A549 (cell line): ENCODE measurements at regions not wholly inside any gene's neighbourhood (a gene's known extent, or its start where the extent isn't known, plus 50 kb on each side); places are given as distances from the start of the nearest gene placed in this dataset.

Experiments
- ATAC-seq, 2 experiments: fragments of 200-7000 bp in 1 of 2; fragments of >200 bp in 1 of 2; cut with Nextera tagmentation in 1 of 2; cut with Tn5 transposase in 1 of 2; 3 replicates each; pipeline versions ENCODE4 v1.8.0 to v1.9.1; 2018 to 2020; ENCODE audit warnings: mild to moderate bottlenecking in 1 of 2, moderate library complexity in 1 of 2
- CTCF ChIA-PET: fragments of 300-600 bp; sonication (Branson Sonifier 250); formaldehyde crosslinking; extraction: SDS; loops from one replicate; lab custom pipeline; 2021; ENCODE audit warnings: antibody characterized with exemption, inconsistent platforms; lab: Yijun Ruan, JAX
- POLR2A ChIA-PET: fragments of 350-600 bp; formaldehyde crosslinking; extraction: SDS; loops from one replicate; lab custom pipeline; 2021; ENCODE audit warnings: antibody characterized with exemption, inconsistent platforms; lab: Yijun Ruan, JAX
- DNase-seq, 2 experiments: peaks; one replicate each; pipeline versions ENCODE4 v3.0.0 to v3.0.0-alpha.2; 2011 to 2016; ENCODE audit warnings: low read depth in 1 of 2, low spot score in 1 of 2
- FAIRE-seq: peaks from 2 replicates; lab custom pipeline; 2011; peaks lifted over from hg19 to GRCh38; lab: Jason Lieb, UNC
- H3K27ac ChIP-seq, 2 experiments: fragments of >200 bp; sonication (Bioruptor Twin); formaldehyde crosslinking; 3 replicates each; pipeline ENCODE4 v1.5.1; 2016 to 2017
- H3K4me1 ChIP-seq: fragments of >200 bp; sonication (Bioruptor Twin); formaldehyde crosslinking; 3 replicates; pipeline ENCODE4 v1.6.1; 2016
- H3K4me2 ChIP-seq: fragments of >200 bp; sonication (Bioruptor Twin); formaldehyde crosslinking; 3 replicates; pipeline ENCODE4 v1.6.1; 2016
- H3K4me3 ChIP-seq: fragments of >200 bp; sonication (Bioruptor Twin); formaldehyde crosslinking; 3 replicates; pipeline ENCODE4 v1.5.1; 2016
- H3K9me3 ChIP-seq: fragments of >200 bp; sonication (Bioruptor Twin); formaldehyde crosslinking; 3 replicates; pipeline ENCODE4 v1.6.1; 2016
- BHLHE40 ChIP-seq: IDR thresholded peaks from 2 replicates; pipeline ENCODE4 v1.6.1; 2012; ENCODE audit warnings: low read depth, low read length, inconsistent platforms
- CBX2 ChIP-seq: fragments of 200-600 bp; sonication (generic); IDR thresholded peaks from 2 replicates; pipeline ENCODE4 v1.6.1; 2016; ENCODE audit warnings: low read depth, mild to moderate bottlenecking, borderline replicate concordance
- CBX8 ChIP-seq: fragments of 200-600 bp; sonication (generic); IDR thresholded peaks from 2 replicates; pipeline ENCODE4 v1.6.1; 2016
- CHD4 ChIP-seq: fragments of 200-600 bp; sonication (generic); IDR thresholded peaks from 2 replicates; pipeline ENCODE4 v1.6.1; 2016; ENCODE audit warnings: antibody characterized with exemption, mild to moderate bottlenecking, borderline replicate concordance
- EHF ChIP-seq: fragments of 250-450 bp; sonication (Bioruptor Pico); IDR thresholded peaks from 2 replicates; pipeline ENCODE4 v1.5.0; 2020; ENCODE audit warnings: mild to moderate bottlenecking
- EHMT2 ChIP-seq: fragments of 200-600 bp; sonication (generic); IDR thresholded peaks from 2 replicates; pipeline ENCODE4 v1.6.1; 2016; ENCODE audit warnings: antibody characterized with exemption, low read depth, mild to moderate bottlenecking, moderate library complexity
- ESRRA ChIP-seq: fragments of 150-350 bp; IDR thresholded peaks from 2 replicates; pipeline ENCODE4 v1.6.1; 2014; ENCODE audit warnings: mild to moderate bottlenecking, low read length, borderline replicate concordance
- FOSB ChIP-seq: fragments of 250-450 bp; sonication (Bioruptor Pico); IDR thresholded peaks from 2 replicates; pipeline ENCODE4 v1.5.0; 2020; ENCODE audit warnings: mild to moderate bottlenecking, moderate library complexity
- FOSL2 ChIP-seq, 2 experiments: fragments of 450-650 bp in 1 of 2; fragments of >200 bp in 1 of 2; sonication (Bioruptor Twin) in 1 of 2; formaldehyde crosslinking; IDR thresholded peaks; 2 replicates each; pipeline versions ENCODE4 v1.5.0 to v1.6.1; 2016 to 2020; ENCODE audit warnings: mild to moderate bottlenecking in 1 of 2, moderate library complexity in 1 of 2
- HOXB13 ChIP-seq: fragments of 250-450 bp; sonication (Bioruptor Pico); IDR thresholded peaks from 2 replicates; pipeline ENCODE4 v1.5.0; 2020; ENCODE audit warnings: low read depth, mild to moderate bottlenecking, moderate library complexity
- HOXB5 ChIP-seq: fragments of 250-450 bp; sonication (Bioruptor Pico); IDR thresholded peaks from 2 replicates; pipeline ENCODE4 v1.5.0; 2020; ENCODE audit warnings: mild to moderate bottlenecking, moderate library complexity
- JUN ChIP-seq, 2 experiments: fragments of >200 bp; sonication (Bioruptor Twin); formaldehyde crosslinking; IDR thresholded peaks; 2 replicates in 1 of 2; 3 replicates in 1 of 2; pipeline ENCODE4 v1.6.1; 2016 to 2017
- JUNB ChIP-seq: fragments of >200 bp; sonication (Bioruptor Twin); formaldehyde crosslinking; IDR thresholded peaks from 2 replicates; pipeline ENCODE4 v1.6.1; 2016
- KDM5A ChIP-seq: fragments of 200-600 bp; sonication (generic); IDR thresholded peaks from 2 replicates; pipeline ENCODE4 v1.6.1; 2016; ENCODE audit warnings: antibody characterized with exemption, mild to moderate bottlenecking
- MAFK ChIP-seq: fragments of 450-650 bp; IDR thresholded peaks from 2 replicates; pipeline ENCODE4 v1.6.1; 2014; ENCODE audit not compliant: partially characterized antibody
- NFE2L2 ChIP-seq: fragments of 150-350 bp; conservative IDR thresholded peaks from 2 replicates; pipeline ENCODE4 v1.6.1; 2014; ENCODE audit warnings: low read length
- NPAS2 ChIP-seq: fragments of 250-450 bp; sonication (Bioruptor Pico); IDR thresholded peaks from 2 replicates; pipeline ENCODE4 v1.8.0; 2022; ENCODE audit warnings: mild to moderate bottlenecking, moderate library complexity, borderline replicate concordance
- POLR2AphosphoS2 ChIP-seq: conservative IDR thresholded peaks from 2 replicates; pipeline ENCODE4 v1.6.1; 2012; ENCODE audit warnings: low read length, improper control_type of control experiment, inconsistent platforms
- RAD21 ChIP-seq, 2 experiments: fragments of >200 bp in 1 of 2; sonication (Bioruptor Twin) in 1 of 2; formaldehyde crosslinking in 1 of 2; IDR thresholded peaks in 1 of 2; conservative IDR thresholded peaks in 1 of 2; 2 replicates in 1 of 2; 3 replicates in 1 of 2; pipeline ENCODE4 v1.6.1; 2012 to 2018; ENCODE audit warnings: inconsistent platforms in 1 of 2
- RCOR1 ChIP-seq: fragments of 150-350 bp; IDR thresholded peaks from 2 replicates; pipeline ENCODE4 v1.6.1; 2014; ENCODE audit warnings: antibody characterized with exemption, low read length, low read depth
- TFCP2L1 ChIP-seq: fragments of 250-450 bp; sonication (Bioruptor Pico); IDR thresholded peaks from 2 replicates; pipeline ENCODE4 v1.5.0; 2021; ENCODE audit warnings: mild to moderate bottlenecking
- ZFP36 ChIP-seq: fragments of 450-650 bp; IDR thresholded peaks from 2 replicates; pipeline ENCODE4 v1.6.1; 2014; ENCODE audit warnings: borderline replicate concordance; ENCODE audit not compliant: partially characterized antibody
- ZNF302 ChIP-seq: fragments of 250-450 bp; sonication (Bioruptor Pico); IDR thresholded peaks from 2 replicates; pipeline ENCODE4 v1.9.0; 2021; ENCODE audit warnings: inconsistent platforms, mild to moderate bottlenecking, moderate library complexity
- WGBS: methylation state at CpG from one replicate; pipeline ENCODE4 v1.1.6; 2017; ENCODE audit errors: missing lambda C conversion rate; 5-methylcytosine and 5-hydroxymethylcytosine counted together
- TF ChIP-seq, protein P1 (sequence below): fragments of 450-650 bp; IDR thresholded peaks from 2 replicates; pipeline ENCODE4 v1.6.1; 2014; ENCODE audit warnings: antibody characterized with exemption
- TF ChIP-seq, protein P2 (sequence below): IDR thresholded peaks from 2 replicates; pipeline ENCODE4 v1.6.1; 2012
- TF ChIP-seq, protein P3 (sequence below): fragments of 250-450 bp; sonication (Bioruptor Pico); IDR thresholded peaks from 2 replicates; pipeline ENCODE4 v1.5.0; 2021; ENCODE audit warnings: mild to moderate bottlenecking, moderate library complexity, borderline replicate concordance
- TF ChIP-seq, protein P4 (sequence below): fragments of >200 bp; sonication (Bioruptor Twin); formaldehyde crosslinking; IDR thresholded peaks from 3 replicates; pipeline ENCODE4 v1.5.1; 2016
- TF ChIP-seq, protein P5 (sequence below): fragments of >200 bp; sonication (Bioruptor Twin); formaldehyde crosslinking; IDR thresholded peaks from 2 replicates; pipeline ENCODE4 v1.6.1; 2016

DNA sequence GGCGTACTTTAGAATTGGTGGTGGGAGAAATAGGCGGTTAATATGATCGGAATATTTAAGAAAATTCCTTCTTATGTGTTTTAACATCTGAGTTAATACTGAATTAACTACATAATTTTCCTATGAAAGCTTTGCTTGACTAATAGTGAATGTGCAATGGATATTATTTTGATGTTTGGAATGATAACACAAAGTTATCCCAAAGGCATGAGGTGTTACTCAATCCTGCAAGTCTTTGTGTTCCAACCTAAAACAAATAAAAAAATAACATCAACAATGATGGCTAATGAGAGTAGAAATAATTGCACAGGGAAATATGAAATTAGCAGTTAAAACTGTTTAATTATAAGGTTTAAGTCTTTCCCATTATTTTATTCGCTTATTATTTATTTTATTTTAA, 183.6 kb upstream of the ARSJ start (continued):
- TF ChIP-seq CBX2: no peak
- no peak for TF ChIP-seq ESRRA

DNA sequence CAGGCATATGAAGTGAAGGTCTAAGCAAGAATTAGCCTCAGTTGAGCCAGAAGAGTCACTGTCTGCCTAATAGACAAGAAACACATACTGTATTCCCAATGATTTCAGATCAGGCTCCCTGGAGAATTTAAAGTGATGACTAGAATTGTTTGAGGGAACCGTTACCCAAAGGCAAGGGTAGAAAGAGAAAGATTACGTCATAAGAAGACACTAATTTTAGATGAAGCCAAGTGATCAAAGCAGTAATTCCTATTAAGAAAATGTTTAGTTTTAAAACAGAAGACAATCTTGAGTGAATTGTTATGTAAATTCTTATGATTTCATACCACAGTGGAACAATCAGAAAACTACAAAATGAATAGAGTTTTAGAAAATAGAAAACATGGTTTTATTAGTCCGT, 194.5 kb upstream of the ARSJ start:
- TF ChIP-seq CHD4 (no peak), JUNB (no peak), ZFP36 (no peak), EHF (CRISPR knock-in tag) (no peak), BHLHE40 (no peak), CBX8 (no peak), HOXB5 (CRISPR knock-in tag) (no peak), FOSL2 (IDR thresholded peaks at IDR 0.05) (no peak), FOSL2 (CRISPR knock-in tag; IDR thresholded peaks at IDR 0.05) (no peak)
- TF ChIP-seq, protein P1, sequence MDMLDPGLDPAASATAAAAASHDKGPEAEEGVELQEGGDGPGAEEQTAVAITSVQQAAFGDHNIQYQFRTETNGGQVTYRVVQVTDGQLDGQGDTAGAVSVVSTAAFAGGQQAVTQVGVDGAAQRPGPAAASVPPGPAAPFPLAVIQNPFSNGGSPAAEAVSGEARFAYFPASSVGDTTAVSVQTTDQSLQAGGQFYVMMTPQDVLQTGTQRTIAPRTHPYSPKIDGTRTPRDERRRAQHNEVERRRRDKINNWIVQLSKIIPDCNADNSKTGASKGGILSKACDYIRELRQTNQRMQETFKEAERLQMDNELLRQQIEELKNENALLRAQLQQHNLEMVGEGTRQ: no peak
- FAIRE-seq (no peak), DNase-seq (no peak), ATAC-seq (no peak)
- Histone ChIP-seq H3K4me3 (no peak overlapping the region), H3K9me3 (no peaks in the 10 kb centered on the region), H3K27ac (no peak overlapping the region), H3K4me1 (no peaks in the 10 kb centered on the region), H3K4me2 (no peak overlapping the region)
- CTCF ChIA-PET: no interaction called here
- POLR2A ChIA-PET: no interaction called here
- 67% methylated on average over 3 of the region's 3 CpGs for WGBS

DNA sequence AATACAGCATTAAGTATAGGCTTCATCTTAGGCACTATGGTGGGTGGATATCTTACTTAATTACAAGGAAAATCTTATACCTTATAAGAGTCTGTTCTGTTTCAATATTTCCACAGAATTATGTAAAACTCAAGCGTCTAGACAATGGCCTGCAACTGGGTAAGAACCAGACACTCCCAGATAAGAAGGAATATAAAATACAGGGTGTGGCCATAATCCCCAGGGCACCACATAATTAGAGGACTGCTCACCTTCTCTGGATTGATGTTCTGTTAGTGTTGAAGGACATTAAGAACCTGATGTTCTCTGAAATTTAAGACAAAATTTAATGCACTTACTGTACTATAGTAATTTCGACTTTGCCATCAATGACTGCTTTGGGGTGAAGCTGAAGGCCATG, 198.2 kb upstream of the ARSJ start:
- no peaks in the 10 kb centered on the region for H3K9me3 ChIP-seq
- H3K27ac ChIP-seq: no peak overlapping the region
- POLR2A ChIA-PET: no interaction called here
- DNase-seq: no peak
- WGBS: 33% methylated on average over 2 of the region's 2 CpGs
- H3K4me2 ChIP-seq: no peak overlapping the region
- no peaks in the 10 kb centered on the region for H3K4me1 ChIP-seq
- no peak overlapping the region for H3K4me3 ChIP-seq
- no peak for FAIRE-seq
- no peak for ATAC-seq
- CTCF ChIA-PET: no interaction called here
- TF ChIP-seq ESRRA (no peak), HOXB5 (CRISPR knock-in tag) (no peak), NPAS2 (CRISPR knock-in tag) (no peak), MAFK (no peak), CBX8 (no peak), TFCP2L1 (CRISPR knock-in tag) (no peak), RCOR1 (no peak)

DNA sequence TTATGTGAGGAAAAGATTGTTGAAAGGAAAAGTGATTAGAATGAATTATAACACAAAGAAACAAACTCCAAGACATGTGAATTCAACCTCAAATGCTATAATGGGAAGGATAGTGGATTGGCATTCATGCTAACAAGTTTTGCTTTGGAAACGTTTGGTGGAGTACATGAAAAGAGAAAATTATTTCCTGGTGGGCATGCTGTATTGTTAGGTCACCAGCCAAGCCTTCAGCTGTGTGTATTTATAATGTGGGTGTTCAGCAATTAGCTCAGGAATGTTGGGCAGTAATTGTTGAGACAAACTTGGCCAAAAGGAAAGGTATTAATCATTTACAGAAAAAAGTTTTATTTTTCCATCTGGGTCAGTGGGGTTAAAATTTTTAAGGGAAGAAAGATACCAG, 198.9 kb upstream of the ARSJ start:
- no peak overlapping the region for H3K4me2 ChIP-seq
- DNase-seq: no peak
- CTCF ChIA-PET: interaction anchor here (0.5 kb wide), 1 partner anchor 28 kb away, joined by 3 read pairs; no protein-coding TSS in a partner anchor
- no peaks in the 10 kb centered on the region; the same call in 2 of the 3 replicates for H3K9me3 ChIP-seq
- POLR2A ChIA-PET: no interaction called here
- no peak for ATAC-seq
- no peak overlapping the region for H3K4me3 ChIP-seq
- no peak for FAIRE-seq
- TF ChIP-seq KDM5A (no peak), JUNB (no peak), ZNF302 (CRISPR knock-in tag) (no peak), POLR2AphosphoS2 (no peak), NFE2L2 (no peak), HOXB13 (CRISPR knock-in tag) (no peak), FOSB (no peak), RAD21 (conservative IDR thresholded peaks at IDR 0.05 in 1 of 2, IDR thresholded peaks at IDR 0.05 in 1 of 2) (no peak), JUN (IDR thresholded peaks at IDR 0.05) (no peak), EHMT2 (no peak)
- TF ChIP-seq, protein P2, sequence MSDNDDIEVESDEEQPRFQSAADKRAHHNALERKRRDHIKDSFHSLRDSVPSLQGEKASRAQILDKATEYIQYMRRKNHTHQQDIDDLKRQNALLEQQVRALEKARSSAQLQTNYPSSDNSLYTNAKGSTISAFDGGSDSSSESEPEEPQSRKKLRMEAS: no peak
- TF ChIP-seq, protein P3, sequence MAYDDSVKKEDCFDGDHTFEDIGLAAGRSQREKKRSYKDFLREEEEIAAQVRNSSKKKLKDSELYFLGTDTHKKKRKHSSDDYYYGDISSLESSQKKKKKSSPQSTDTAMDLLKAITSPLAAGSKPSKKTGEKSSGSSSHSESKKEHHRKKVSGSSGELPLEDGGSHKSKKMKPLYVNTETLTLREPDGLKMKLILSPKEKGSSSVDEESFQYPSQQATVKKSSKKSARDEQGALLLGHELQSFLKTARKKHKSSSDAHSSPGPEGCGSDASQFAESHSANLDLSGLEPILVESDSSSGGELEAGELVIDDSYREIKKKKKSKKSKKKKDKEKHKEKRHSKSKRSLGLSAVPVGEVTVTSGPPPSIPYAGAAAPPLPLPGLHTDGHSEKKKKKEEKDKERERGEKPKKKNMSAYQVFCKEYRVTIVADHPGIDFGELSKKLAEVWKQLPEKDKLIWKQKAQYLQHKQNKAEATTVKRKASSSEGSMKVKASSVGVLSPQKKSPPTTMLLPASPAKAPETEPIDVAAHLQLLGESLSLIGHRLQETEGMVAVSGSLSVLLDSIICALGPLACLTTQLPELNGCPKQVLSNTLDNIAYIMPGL: no peak
- TF ChIP-seq, protein P4, sequence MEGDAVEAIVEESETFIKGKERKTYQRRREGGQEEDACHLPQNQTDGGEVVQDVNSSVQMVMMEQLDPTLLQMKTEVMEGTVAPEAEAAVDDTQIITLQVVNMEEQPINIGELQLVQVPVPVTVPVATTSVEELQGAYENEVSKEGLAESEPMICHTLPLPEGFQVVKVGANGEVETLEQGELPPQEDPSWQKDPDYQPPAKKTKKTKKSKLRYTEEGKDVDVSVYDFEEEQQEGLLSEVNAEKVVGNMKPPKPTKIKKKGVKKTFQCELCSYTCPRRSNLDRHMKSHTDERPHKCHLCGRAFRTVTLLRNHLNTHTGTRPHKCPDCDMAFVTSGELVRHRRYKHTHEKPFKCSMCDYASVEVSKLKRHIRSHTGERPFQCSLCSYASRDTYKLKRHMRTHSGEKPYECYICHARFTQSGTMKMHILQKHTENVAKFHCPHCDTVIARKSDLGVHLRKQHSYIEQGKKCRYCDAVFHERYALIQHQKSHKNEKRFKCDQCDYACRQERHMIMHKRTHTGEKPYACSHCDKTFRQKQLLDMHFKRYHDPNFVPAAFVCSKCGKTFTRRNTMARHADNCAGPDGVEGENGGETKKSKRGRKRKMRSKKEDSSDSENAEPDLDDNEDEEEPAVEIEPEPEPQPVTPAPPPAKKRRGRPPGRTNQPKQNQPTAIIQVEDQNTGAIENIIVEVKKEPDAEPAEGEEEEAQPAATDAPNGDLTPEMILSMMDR: no peak
- TF ChIP-seq, protein P5, sequence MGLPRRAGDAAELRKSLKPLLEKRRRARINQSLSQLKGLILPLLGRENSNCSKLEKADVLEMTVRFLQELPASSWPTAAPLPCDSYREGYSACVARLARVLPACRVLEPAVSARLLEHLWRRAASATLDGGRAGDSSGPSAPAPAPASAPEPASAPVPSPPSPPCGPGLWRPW: no peak
- 17% methylated on average over 1 of the region's 1 CpG for WGBS
- H3K4me1 ChIP-seq: no peaks in the 10 kb centered on the region
- no peak overlapping the region for H3K27ac ChIP-seq
